ENCODE measurements at regions not wholly inside any gene's neighbourhood (a gene's known extent, or its start where the extent isn't known, plus 50 kb on each side); places are given as distances from the start of the nearest gene placed in this dataset.
"Not testable (repeated sequence)": the region's sequence is repeated elsewhere in the genome, so short reads cannot be mapped to it uniquely, and the experiment has no call there.

DNA sequence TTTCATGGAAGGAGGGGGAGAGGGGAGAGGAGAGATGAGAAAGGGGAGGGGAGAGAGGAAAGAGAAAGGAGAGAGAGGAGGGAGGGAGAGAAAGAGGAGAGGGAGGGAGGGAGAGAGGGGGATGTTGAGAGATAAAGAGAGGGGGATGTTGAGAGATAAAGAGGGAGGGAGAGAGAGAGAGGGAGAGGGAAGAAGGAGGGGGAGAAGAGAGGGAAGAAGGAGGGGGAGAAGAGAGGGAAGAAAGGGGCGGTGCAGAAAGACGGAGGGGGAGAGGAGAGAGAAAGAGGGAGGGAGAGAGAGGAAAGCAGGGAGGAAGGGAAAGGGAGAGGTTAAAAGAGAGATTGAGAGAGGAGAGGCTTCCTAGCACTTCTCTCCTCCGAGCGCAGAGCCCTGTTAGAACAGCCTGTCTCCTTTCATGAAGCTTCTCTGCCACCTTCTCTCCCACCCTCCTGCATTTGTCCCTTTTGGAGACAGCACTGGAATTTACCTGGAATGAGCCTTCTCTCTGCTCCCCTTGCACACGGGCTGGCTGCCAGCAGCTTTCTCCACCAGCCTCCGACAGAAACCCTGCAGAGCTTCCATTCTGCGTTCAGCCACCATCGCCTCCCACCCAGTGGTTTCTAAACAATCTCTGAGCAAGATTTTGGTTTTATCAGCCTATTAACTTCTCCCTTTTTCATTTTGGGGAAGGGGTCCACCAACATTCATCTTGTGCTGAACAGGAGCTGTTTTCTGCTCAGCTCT, 74.0 kb upstream of the CARD11 start:
- no peaks in the 10 kb centered on the region for H3K36me3 ChIP-seq (replicated peaks)
- no peaks in the 10 kb centered on the region for H3K9me3 ChIP-seq
- H3K27me3 ChIP-seq (ENCODE audit: low read depth) = no peaks in the 10 kb centered on the region
- no peaks in the 10 kb centered on the region for H3K4me1 ChIP-seq
- in situ Hi-C loops (cut with MboI; ENCODE audit: low sequenced_read_pairs) = no loop called here
- no peak for DNase-seq (ENCODE audit: low spot score in 2 of 2)
- no peak overlapping the region for H3K4me3 ChIP-seq

DNA sequence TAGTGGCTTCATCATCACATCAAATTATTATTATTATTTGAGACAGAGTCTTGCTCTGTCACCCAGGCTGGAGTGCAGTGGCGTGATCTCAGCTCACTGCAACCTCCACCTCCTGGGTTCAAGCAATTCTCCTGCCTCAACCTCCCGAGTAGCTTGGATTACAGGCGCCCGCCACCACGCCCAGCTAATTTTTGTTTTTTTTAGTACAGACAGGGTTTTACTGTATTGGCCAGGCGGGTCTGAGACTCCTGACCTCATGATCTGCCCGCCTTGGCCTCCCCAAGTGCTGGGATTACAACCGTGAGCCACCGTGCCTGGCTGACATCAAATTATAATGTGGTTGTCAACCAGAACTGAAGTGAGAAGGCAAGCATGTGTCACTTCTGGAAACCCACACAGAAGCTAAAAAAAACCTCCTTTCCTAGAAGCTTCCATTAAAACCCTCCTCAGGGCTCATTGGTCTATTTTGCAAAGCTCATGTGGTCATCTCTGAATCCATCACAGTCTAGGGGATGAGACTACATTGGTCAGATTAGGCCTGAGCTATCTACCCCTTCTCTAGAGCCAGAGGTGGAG, 75.8 kb upstream of the CARD11 start:
- H3K4me1 ChIP-seq; H3K36me3 ChIP-seq (replicated peaks); DNase-seq (ENCODE audit: low spot score in 2 of 2); H3K4me3 ChIP-seq; in situ Hi-C loops (cut with MboI; ENCODE audit: low sequenced_read_pairs); H3K27me3 ChIP-seq (ENCODE audit: low read depth); H3K9me3 ChIP-seq: not testable (repeated sequence)

DNA sequence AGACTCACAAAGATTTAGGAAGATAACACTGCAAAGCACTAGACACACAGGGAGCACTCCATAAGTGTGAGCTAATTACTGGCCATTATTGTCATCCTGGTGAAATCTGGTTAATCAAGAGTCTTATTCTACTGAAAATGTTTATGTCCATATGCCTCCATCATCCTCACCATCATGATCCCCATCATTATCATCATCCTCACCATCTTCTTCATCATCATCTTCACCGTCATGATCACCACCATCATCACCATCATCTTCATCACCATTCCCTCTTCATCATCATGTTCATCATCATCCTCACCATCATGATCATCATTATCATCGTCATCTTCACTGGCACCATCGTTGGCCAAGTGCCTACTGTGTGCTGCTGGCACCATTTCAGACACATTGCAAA, 76.3 kb upstream of the CARD11 start:
- Histone ChIP-seq H3K9me3 (no peaks in the 10 kb centered on the region), H3K27me3 (ENCODE audit: low read depth) (no peaks in the 10 kb centered on the region), H3K4me3 (no peak overlapping the region), H3K4me1 (no peaks in the 10 kb centered on the region), H3K36me3 (replicated peaks) (no peaks in the 10 kb centered on the region)
- in situ Hi-C loops (cut with MboI; ENCODE audit: low sequenced_read_pairs) = no loop called here
- DNase-seq (ENCODE audit: low spot score in 2 of 2) = no peak

DNA sequence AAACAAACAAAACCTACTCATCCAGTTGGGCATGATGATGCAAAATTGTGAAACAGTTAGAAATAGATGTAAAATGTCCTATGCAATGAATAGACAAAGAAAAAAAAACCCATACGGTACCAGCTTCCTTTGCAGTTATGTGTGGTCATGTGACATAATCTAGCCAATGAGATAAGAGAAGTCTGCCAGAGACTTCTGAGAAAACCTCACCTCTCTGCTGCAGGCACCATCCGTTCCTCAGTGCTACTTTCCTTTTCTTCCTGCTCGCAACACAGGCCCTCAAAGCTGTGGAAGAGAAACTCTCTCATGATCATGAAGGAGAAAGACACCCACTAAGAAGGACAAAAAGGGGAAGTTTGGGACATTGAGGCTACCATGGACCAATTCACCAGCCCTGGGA, 76.8 kb upstream of the CARD11 start:
- in situ Hi-C loops (cut with MboI; ENCODE audit: low sequenced_read_pairs) = no loop called here
- no peak for DNase-seq (ENCODE audit: low spot score in 2 of 2)
- Histone ChIP-seq H3K4me1 (no peaks in the 10 kb centered on the region), H3K4me3 (no peak overlapping the region), H3K27me3 (ENCODE audit: low read depth) (no peaks in the 10 kb centered on the region), H3K9me3 (no peaks in the 10 kb centered on the region), H3K36me3 (replicated peaks) (no peaks in the 10 kb centered on the region)

DNA sequence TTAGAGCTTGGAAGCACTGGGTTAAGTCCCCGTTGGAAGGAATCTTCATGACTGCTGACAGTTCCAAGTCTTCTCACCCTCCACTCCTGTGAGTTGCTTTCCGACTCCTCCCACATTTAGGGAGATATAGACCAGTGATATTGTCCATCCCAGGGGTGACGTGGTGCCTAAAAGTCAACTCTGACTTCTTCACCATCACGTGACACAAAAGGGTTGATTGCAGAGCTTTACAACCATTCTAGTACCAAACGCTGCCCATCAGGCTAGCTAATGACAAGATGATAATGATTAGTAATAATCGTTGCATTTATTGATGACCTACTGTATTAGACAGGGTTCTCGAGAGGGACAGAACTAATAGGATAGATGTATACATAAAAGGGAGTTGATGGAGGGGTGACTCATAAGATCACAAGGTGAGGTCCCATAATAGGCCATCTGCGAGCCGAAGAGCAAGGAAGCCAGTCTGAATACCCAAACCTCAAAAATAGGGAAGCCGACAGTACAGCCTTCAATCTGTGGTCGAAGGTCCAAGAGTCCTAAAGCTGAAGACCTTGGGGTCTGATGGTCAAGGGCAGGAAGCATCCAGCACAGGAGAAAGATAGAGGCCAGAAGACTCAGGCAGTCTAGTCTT, 85.3 kb upstream of the CARD11 start:
- no peak for DNase-seq (ENCODE audit: low spot score in 2 of 2)
- Histone ChIP-seq H3K4me3 (no peak overlapping the region), H3K27me3 (ENCODE audit: low read depth) (no peaks in the 10 kb centered on the region), H3K4me1 (no peaks in the 10 kb centered on the region), H3K9me3 (no peaks in the 10 kb centered on the region), H3K36me3 (replicated peaks) (no peaks in the 10 kb centered on the region)
- in situ Hi-C loops (cut with MboI; ENCODE audit: low sequenced_read_pairs) = no loop called here

DNA sequence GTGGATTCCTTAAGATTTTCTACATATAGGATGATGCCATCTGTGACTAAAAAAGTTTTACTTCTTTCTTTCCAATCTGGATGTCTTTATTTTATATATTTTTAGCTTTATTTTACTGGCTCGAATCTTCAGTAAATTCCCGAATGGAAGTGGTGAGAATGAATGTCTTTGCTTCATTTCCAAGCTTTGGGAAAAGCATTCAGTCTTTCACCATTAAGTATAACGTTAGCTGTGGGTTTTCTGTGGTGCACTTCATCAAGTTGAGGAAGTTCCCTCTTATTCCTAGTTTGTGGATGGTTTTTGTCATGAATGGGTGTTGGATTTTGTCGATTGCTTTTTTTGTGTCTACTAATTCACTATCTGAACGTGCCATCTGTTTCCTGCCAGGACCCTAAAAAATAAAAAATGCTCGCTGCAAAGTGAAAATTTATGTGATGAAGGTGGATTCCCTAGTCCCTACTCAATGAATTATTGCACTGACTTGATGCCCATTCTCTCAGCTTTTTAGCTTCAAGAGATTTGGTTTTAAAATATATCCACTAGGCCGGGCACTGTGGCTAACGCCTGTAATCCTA, 90.2 kb upstream of the CARD11 start:
- Histone ChIP-seq H3K36me3 (replicated peaks) (no peaks in the 10 kb centered on the region), H3K4me3 (no peak overlapping the region), H3K27me3 (ENCODE audit: low read depth) (no peaks in the 10 kb centered on the region), H3K9me3 (no peaks in the 10 kb centered on the region), H3K4me1 (no peaks in the 10 kb centered on the region)
- no peak for DNase-seq (ENCODE audit: low spot score in 2 of 2)
- in situ Hi-C loops (cut with MboI; ENCODE audit: low sequenced_read_pairs) = no loop called here

DNA sequence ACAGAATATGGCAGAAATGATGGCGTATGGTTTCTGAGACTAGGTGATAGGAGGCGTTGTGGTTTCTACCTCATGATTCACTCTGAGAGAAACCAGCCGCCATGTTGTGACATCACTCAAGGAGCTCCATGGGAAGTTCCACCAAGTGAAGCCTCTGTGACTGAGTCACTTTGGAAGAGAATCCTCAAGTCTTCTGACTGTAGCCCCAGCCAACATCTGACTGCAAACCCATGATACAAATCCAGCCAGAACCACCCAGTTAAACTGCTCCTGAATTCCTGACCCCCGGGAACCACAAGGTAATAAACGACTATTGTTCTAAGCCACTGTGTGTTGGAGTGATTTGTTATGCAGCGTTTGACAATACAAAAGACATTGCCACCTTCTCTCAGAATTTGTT, 91.1 kb upstream of the CARD11 start:
- in situ Hi-C loops (cut with MboI; ENCODE audit: low sequenced_read_pairs) = no loop called here
- Histone ChIP-seq H3K9me3 (no peaks in the 10 kb centered on the region), H3K4me3 (no peak overlapping the region)

DNA sequence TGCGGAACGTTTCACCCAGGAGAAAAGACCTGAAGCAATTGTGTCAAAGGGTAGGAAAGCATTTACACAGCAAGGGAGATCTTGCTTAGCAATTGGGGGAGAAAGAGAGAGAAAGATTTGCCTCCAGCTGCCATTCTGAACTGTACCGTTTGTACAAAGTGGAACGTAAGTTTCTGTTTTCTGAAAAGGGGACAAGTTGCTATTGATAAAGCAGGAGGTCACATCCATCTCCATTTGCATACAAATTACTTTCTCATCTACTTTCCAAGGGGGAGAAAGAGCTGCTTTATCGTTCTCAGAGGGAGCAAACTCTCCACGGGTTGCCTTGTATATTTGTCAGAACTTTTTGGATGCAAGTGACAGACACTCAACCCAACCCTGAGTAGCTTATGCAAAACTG, 92.0 kb upstream of the CARD11 start:
- no peaks in the 10 kb centered on the region for H3K9me3 ChIP-seq
- H3K36me3 ChIP-seq (replicated peaks) = no peaks in the 10 kb centered on the region
- no peak overlapping the region for H3K4me3 ChIP-seq
- no peaks in the 10 kb centered on the region for H3K27me3 ChIP-seq (ENCODE audit: low read depth)
- no peak for DNase-seq (ENCODE audit: low spot score in 2 of 2)
- H3K4me1 ChIP-seq = no peaks in the 10 kb centered on the region
- in situ Hi-C loops (cut with MboI; ENCODE audit: low sequenced_read_pairs) = no loop called here

More for the DNA sequence above, 91.1 kb upstream of the CARD11 start:
- H3K4me1 ChIP-seq = no peaks in the 10 kb centered on the region
- DNase-seq (ENCODE audit: low spot score in 2 of 2) = no peak
- H3K36me3 ChIP-seq (replicated peaks) = no peaks in the 10 kb centered on the region
- no peaks in the 10 kb centered on the region for H3K27me3 ChIP-seq (ENCODE audit: low read depth)

DNA sequence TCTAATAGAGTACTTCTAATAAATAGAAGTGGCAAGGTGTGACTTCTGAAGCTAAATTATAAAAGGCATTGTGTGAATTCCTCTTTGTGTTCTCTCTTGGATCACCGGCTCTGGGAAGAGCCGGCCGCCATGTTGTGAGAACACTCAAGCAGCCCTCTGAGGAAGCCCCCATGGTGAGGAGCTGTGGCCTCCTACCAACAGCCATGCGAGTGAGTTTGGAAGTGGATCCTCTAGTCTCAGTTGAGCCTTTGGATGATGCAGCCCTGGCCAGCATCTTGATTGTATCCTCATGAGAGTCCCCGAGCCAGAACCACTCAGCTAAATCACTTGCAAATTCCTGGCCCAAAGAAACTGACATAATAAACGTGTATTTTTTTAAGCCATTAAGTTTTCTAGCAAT, 94.5 kb upstream of the CARD11 start:
- Histone ChIP-seq H3K4me3 (no peak overlapping the region), H3K36me3 (replicated peaks) (no peaks in the 10 kb centered on the region), H3K4me1 (no peaks in the 10 kb centered on the region), H3K9me3 (no peaks in the 10 kb centered on the region), H3K27me3 (ENCODE audit: low read depth) (no peaks in the 10 kb centered on the region)
- DNase-seq (ENCODE audit: low spot score in 2 of 2) = no peak
- in situ Hi-C loops (cut with MboI; ENCODE audit: low sequenced_read_pairs) = no loop called here

DNA sequence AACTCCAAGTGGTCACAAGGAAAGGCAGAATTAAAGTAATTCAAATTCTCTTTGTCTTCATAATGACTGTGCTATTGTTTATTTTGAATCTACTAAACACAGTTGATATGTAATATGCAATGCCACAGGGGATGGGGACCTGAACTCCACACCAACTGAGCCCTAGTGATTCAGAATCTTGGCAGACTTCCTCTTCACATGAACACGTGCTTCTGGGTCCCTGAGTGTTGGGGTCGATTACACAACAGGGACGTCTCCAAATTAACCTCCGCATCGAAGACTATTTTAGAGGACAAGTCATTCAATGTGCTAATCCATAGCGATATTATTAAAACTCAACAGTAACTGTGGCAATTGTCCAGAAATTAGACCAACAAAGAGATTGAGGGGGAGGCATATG, 95.3 kb upstream of the CARD11 start:
- in situ Hi-C loops (cut with MboI; ENCODE audit: low sequenced_read_pairs) = no loop called here
- H3K9me3 ChIP-seq = no peaks in the 10 kb centered on the region
- DNase-seq (ENCODE audit: low spot score in 2 of 2) = no peak
- H3K36me3 ChIP-seq (replicated peaks) = no peaks in the 10 kb centered on the region
- H3K4me1 ChIP-seq = no peaks in the 10 kb centered on the region
- no peaks in the 10 kb centered on the region for H3K27me3 ChIP-seq (ENCODE audit: low read depth)
- no peak overlapping the region for H3K4me3 ChIP-seq

DNA sequence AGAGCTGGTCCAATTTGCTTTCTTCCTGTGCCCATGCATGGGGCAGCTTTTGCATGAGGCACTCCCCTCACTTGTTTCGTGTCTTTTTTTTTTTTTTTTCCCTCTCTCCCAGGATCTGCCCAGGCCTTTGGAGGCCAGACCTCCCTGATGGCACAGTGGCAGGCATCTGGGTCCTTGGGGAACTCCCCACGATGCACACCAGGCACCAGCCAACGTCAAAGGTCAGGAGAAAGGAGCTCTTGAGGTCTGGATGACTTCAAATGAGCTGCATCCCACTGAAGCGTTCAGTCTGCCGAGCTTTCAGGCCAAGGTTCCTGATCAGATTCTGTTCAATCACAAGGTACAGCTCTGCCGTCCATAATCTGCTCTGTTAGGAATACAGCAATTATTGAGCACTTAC, 97.2 kb upstream of the CARD11 start:
- Histone ChIP-seq H3K4me1 (no peaks in the 10 kb centered on the region), H3K36me3 (replicated peaks) (no peaks in the 10 kb centered on the region), H3K27me3 (ENCODE audit: low read depth) (no peaks in the 10 kb centered on the region), H3K4me3 (no peak overlapping the region), H3K9me3 (no peaks in the 10 kb centered on the region)
- DNase-seq (ENCODE audit: low spot score in 2 of 2) = no peak
- in situ Hi-C loops (cut with MboI; ENCODE audit: low sequenced_read_pairs) = no loop called here

DNA sequence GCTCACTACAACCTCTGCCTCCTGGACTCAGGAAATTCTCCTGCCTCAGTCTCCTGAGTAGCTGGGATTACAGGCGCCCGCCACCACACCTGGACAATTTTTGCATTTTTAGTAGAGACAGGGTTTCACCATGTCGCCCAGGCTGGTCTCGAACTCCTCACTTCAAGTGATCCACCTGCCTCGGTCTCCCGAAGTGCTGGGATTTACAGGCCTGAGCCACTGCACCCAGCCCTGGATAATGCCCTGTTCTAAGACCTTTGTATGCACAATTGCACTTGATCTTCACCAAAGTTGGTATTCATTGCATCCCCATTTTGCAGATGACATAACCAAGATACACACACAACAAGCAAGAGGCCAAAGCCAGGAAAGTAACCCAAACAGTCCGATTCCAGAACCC, 97.7 kb upstream of the CARD11 start:
- in situ Hi-C loops (cut with MboI; ENCODE audit: low sequenced_read_pairs) = no loop called here
- H3K36me3 ChIP-seq (replicated peaks) = no peaks in the 10 kb centered on the region
- H3K4me1 ChIP-seq = no peaks in the 10 kb centered on the region
- DNase-seq (ENCODE audit: low spot score in 2 of 2) = no peak
- no peak overlapping the region for H3K4me3 ChIP-seq
- no peaks in the 10 kb centered on the region for H3K9me3 ChIP-seq
- H3K27me3 ChIP-seq (ENCODE audit: low read depth) = no peaks in the 10 kb centered on the region

DNA sequence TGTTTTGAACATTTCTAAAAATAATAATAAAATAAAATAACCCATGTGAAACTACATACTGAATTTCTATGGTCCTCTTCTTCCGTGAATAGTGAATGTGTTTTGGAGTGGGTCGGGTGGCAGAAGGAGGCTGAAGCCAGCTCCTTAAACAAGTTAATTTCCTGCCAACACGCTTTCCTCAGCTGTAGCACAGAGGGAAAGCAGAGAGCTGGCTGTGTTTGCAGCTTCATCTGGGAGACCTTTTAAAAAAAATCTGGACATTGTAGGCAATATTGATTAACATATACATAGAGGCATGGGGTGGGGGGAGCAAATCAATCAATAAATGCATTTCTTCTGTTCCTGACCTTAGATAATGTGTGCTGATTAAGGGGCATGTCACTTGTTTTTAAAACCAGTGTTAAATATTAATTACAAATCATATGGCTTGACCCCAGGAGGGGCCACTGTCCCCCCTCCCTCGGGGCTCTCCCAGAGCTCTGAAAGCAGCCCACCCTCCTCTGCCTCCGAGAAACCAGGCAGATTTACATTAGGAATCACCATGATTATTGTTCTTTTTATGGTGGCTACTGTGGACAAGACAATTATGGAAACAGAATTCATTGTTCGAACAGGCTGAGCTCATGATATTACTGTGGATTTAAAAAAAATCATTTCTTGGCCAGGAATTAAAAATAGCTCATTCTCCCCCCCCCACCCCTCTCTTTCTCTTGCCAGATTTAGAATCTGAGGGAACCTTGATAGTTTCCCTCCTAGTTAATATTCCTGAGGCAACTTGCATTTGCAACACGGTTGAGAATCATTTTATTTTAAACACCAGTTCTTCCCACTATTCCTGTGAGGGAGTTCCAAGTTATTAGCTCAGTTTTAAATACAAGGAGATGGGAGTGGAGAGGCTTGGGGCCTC, 100.5 kb upstream of the CARD11 start:
- DNase-seq (ENCODE audit: low spot score in 2 of 2) = no peak
- no peak overlapping the region for H3K4me3 ChIP-seq
- H3K27me3 ChIP-seq (ENCODE audit: low read depth) = no peaks in the 10 kb centered on the region
- H3K4me1 ChIP-seq = no peaks in the 10 kb centered on the region
- no peaks in the 10 kb centered on the region for H3K36me3 ChIP-seq (replicated peaks)
- in situ Hi-C loops (cut with MboI; ENCODE audit: low sequenced_read_pairs) = no loop called here
- H3K9me3 ChIP-seq = no peaks in the 10 kb centered on the region

DNA sequence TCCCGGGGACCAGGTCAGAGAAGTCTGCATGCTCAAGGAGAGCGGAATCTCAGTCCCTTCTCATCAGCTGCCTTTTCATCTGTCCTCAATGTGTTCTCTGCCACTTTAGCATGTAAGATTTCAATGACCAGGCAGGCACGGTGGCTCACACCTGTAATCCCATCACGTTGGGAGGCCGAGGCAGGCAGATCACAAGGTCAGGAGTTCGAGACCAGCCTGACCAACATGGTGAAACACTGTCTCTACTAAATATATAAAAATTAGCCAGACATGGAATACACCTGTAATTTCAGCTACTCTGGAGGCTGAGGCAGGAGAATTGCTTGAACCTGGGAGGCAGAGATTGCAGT, 101.1 kb upstream of the CARD11 start:
- in situ Hi-C loops (cut with MboI; ENCODE audit: low sequenced_read_pairs); H3K9me3 ChIP-seq; DNase-seq (ENCODE audit: low spot score in 2 of 2); H3K27me3 ChIP-seq (ENCODE audit: low read depth); H3K36me3 ChIP-seq (replicated peaks); H3K4me1 ChIP-seq; H3K4me3 ChIP-seq: not testable (repeated sequence)

All from HAP-1 (cell line).